HepG2 (cell line): ENCODE measurements at regions not wholly inside any gene's neighbourhood (a gene's known extent, or its start where the extent isn't known, plus 50 kb on each side); places are given as distances from the start of the nearest gene placed in this dataset.

ENCODE experiments used
- ATAC-seq: fragments of 200-7000 bp; cut with Tn5 transposase; 3 replicates; pipeline ENCODE4 v1.9.1; 2020; ENCODE audit warnings: mild to moderate bottlenecking, moderate library complexity
- BruUV-seq: library from RNA; stranded (reverse); fragments of 400-500 nt; replicated peaks from 2 replicates; lab custom pipeline; 2021; lab: Mats Ljungman, UMichigan
- CTCF ChIA-PET: fragments of 300-600 bp; formaldehyde crosslinking; extraction: SDS; loops from one replicate; lab custom pipeline; 2021; ENCODE audit warnings: low total read pairs, inconsistent platforms, low intra/inter-chr PET ratio; lab: Yijun Ruan, JAX
- POLR2A ChIA-PET: fragments of 350-600 bp; sonication (Branson Sonifier 250); formaldehyde crosslinking; loops from one replicate; lab custom pipeline; 2020; ENCODE audit warnings: antibody characterized with exemption, inconsistent platforms; lab: Yijun Ruan, JAX
- DNase-seq: peaks from one replicate; pipeline ENCODE4 v3.0.0-alpha.2; 2015; ENCODE audit warnings: low spot score
- FAIRE-seq: peaks from 3 replicates; lab custom pipeline; 2011; peaks lifted over from hg19 to GRCh38; lab: Jason Lieb, UNC
- H2AFZ ChIP-seq: one replicate; pipeline ENCODE4 v1.6.1; 2011; ENCODE audit warnings: low read length, inconsistent platforms
- H3K27ac ChIP-seq: fragments of 300-600 bp; 3 replicates; pipeline ENCODE4 v1.8.0; 2011; ENCODE audit warnings: mixed run types, mild to moderate bottlenecking, mixed read lengths, low read length, inconsistent platforms; ENCODE audit not compliant: insufficient read depth; ENCODE audit errors: extremely low read length
- H3K27me3 ChIP-seq, 2 experiments: fragments of 200-600 bp in 1 of 2; 2 replicates in 1 of 2; 3 replicates in 1 of 2; pipeline versions ENCODE4 v1.6.0 to v1.8.0; 2011; ENCODE audit warnings: low read length in 2 of 2, mild to moderate bottlenecking in 2 of 2, moderate library complexity in 2 of 2, inconsistent platforms in 1 of 2; ENCODE audit not compliant: insufficient read depth in 2 of 2, control insufficient read depth in 1 of 2
- H3K36me3 ChIP-seq, 2 experiments: fragments of 200-600 bp in 1 of 2; replicated peaks in 1 of 2; 2 replicates in 1 of 2; 3 replicates in 1 of 2; pipeline versions ENCODE4 v1.5.1 to v1.8.0; 2011; ENCODE audit warnings: low read length in 2 of 2, inconsistent platforms in 1 of 2; ENCODE audit not compliant: insufficient read depth in 2 of 2, control insufficient read depth in 1 of 2
- H3K4me1 ChIP-seq: 2 replicates; pipeline ENCODE4 v1.5.1; 2012; ENCODE audit warnings: low read length, inconsistent platforms; ENCODE audit not compliant: insufficient read depth
- H3K4me2 ChIP-seq: 2 replicates; pipeline ENCODE4 v1.6.0; 2011; ENCODE audit warnings: low read depth, low read length, inconsistent platforms
- H3K4me3 ChIP-seq, 3 experiments: fragments of 200-600 bp in 1 of 3; sonication (generic), shearing (Covaris generic) in 1 of 3; replicated peaks in 1 of 3; 2 replicates each; pipeline ENCODE4 v1.5.1; 2011 to 2016; ENCODE audit warnings: low read length in 3 of 3, inconsistent platforms in 2 of 3, low read depth in 2 of 3, mild to moderate bottlenecking in 2 of 3, control low read depth in 1 of 3, mixed read lengths in 1 of 3; ENCODE audit not compliant: insufficient read depth in 1 of 3
- H3K79me2 ChIP-seq: one replicate; pipeline ENCODE4 v1.6.1; 2011; ENCODE audit warnings: low read length, inconsistent platforms; ENCODE audit not compliant: insufficient read depth
- H3K9ac ChIP-seq: 2 replicates; pipeline ENCODE4 v1.6.0; 2011; ENCODE audit warnings: mild to moderate bottlenecking, low read depth, low read length, inconsistent platforms; ENCODE audit not compliant: insufficient read depth
- H3K9me3 ChIP-seq: 2 replicates; pipeline ENCODE4 v1.5.1; 2012; ENCODE audit warnings: mild to moderate bottlenecking, low read length
- H4K20me1 ChIP-seq: 2 replicates; pipeline ENCODE4 v1.6.0; 2011; ENCODE audit warnings: inconsistent platforms, mild to moderate bottlenecking, low read length, moderate library complexity; ENCODE audit not compliant: insufficient read depth
- AGO1 ChIP-seq: fragments of 200-400 bp; formaldehyde crosslinking; IDR thresholded peaks from 2 replicates; pipeline ENCODE4 v1.6.1; 2017; ENCODE audit warnings: mild to moderate bottlenecking, low read depth, low read length, moderate library complexity; ENCODE audit not compliant: poor library complexity, severe bottlenecking
- ATRX ChIP-seq: sonication (generic); formaldehyde crosslinking; IDR thresholded peaks from 2 replicates; pipeline ENCODE4 v1.4.0; 2020; ENCODE audit warnings: missing genetic modification reagents, borderline replicate concordance
- CBX5 ChIP-seq: sonication (generic); formaldehyde crosslinking; IDR thresholded peaks from 2 replicates; pipeline ENCODE4 v1.4.0; 2020; ENCODE audit warnings: missing genetic modification reagents, borderline replicate concordance
- KLF11 ChIP-seq: IDR thresholded peaks from 2 replicates; pipeline ENCODE4 v1.6.1; 2016; ENCODE audit warnings: missing compliant biosample characterization
- NRL ChIP-seq: sonication (generic); formaldehyde crosslinking; IDR thresholded peaks from 2 replicates; pipeline ENCODE4 v1.5.0; 2020; ENCODE audit warnings: missing genetic modification reagents, mild to moderate bottlenecking, moderate library complexity, borderline replicate concordance
- RBM39 ChIP-seq: fragments of 200-400 bp; formaldehyde crosslinking; IDR thresholded peaks from one replicate; pipeline ENCODE4 v1.6.1; 2018; ENCODE audit warnings: antibody characterized with exemption, mild to moderate bottlenecking, low read depth, low read length; ENCODE audit not compliant: poor library complexity, severe bottlenecking
- SCMH1 ChIP-seq: sonication (generic); formaldehyde crosslinking; IDR thresholded peaks from 2 replicates; pipeline ENCODE4 v1.9.0; 2021; ENCODE audit warnings: missing genetic modification reagents, mild to moderate bottlenecking, borderline replicate concordance
- SUZ12 ChIP-seq: fragments of 150-350 bp; IDR thresholded peaks from 2 replicates; pipeline ENCODE4 v1.6.1; 2014; ENCODE audit warnings: low read depth, low read length
- ZNF382 ChIP-seq: sonication (generic); formaldehyde crosslinking; IDR thresholded peaks from 2 replicates; pipeline ENCODE4 v1.5.0; 2020; ENCODE audit warnings: missing genetic modification reagents, mild to moderate bottlenecking, borderline replicate concordance
- ZNF776 ChIP-seq: sonication (generic); formaldehyde crosslinking; IDR thresholded peaks from 2 replicates; pipeline ENCODE4 v1.4.0; 2020; ENCODE audit warnings: mild to moderate bottlenecking, missing genetic modification reagents
- ZNF788 ChIP-seq: sonication (generic); formaldehyde crosslinking; IDR thresholded peaks from 2 replicates; pipeline ENCODE4 v1.5.0; 2020; ENCODE audit warnings: mild to moderate bottlenecking, missing genetic modification reagents, borderline replicate concordance
- WGBS: methylation state at CpG from one replicate; pipeline ENCODE4 v1.1.6; 2017; ENCODE audit warnings: low lambda C conversion rate; 5-methylcytosine and 5-hydroxymethylcytosine counted together
- in situ Hi-C: cut with HindIII; loops from 2 replicates; pipeline ENCODE4 v1.10.0; 2017; ENCODE audit warnings: low pct_unique_long_range_greater_than_20kb; ENCODE audit not compliant: extremely low pct_ligation_motif_present
- intact Hi-C: fragments of 100-400 bp; cut with micrococcal nuclease; formaldehyde crosslinking; loops from one replicate; pipeline ENCODE4 v1.10.0; 2022; ENCODE audit not compliant: unreplicated experiment
- TF ChIP-seq, protein P1 (sequence below): sonication (generic); formaldehyde crosslinking; IDR thresholded peaks from 2 replicates; pipeline ENCODE4 v1.5.0; 2020; ENCODE audit warnings: missing genetic modification reagents, mild to moderate bottlenecking, borderline replicate concordance
- TF ChIP-seq, protein P2 (sequence below): IDR thresholded peaks from 2 replicates; pipeline ENCODE4 v1.6.1; 2016; ENCODE audit warnings: low read depth, borderline replicate concordance
- TF ChIP-seq, protein P3 (sequence below): sonication (generic); formaldehyde crosslinking; IDR thresholded peaks from 2 replicates; pipeline ENCODE4 v1.5.0; 2020; ENCODE audit warnings: mild to moderate bottlenecking, missing genetic modification reagents
- TF ChIP-seq, protein P4 (sequence below): sonication (generic); formaldehyde crosslinking; IDR thresholded peaks from 2 replicates; pipeline ENCODE4 v1.4.0; 2020; ENCODE audit warnings: missing genetic modification reagents, borderline replicate concordance

DNA sequence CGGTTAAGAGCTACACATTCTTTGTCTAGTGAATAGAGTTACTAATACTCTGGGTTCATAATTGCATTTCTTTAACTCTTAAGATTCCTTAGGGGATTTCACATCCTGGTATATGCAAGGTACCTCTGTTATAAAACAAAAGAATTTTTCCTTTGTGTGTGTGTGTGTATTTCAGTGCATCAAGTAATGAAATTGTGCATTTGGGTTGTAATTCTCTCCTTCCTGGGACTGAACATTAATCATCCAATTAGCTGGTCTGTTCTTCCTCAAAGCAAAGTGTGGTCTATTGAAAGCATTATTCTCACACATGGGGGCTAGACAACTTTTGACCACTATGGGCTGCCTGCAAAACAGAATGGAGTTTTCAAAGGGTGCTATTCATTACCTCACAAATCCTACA, 74.0 kb downstream of the ZC3H11B start:
- intact Hi-C loops, result no loop called here
- Histone ChIP-seq H2AFZ (no peak overlapping the region), H3K9ac (no peak overlapping the region), H3K36me3 (no peaks in the 10 kb centered on the region), H3K4me1 (no peaks in the 10 kb centered on the region), H3K4me3 (no peak overlapping the region), H3K4me2 (no peak overlapping the region), H3K79me2 (no peaks in the 10 kb centered on the region), H3K27me3 (no peaks in the 10 kb centered on the region), H4K20me1 (no peaks in the 10 kb centered on the region), H3K9me3 (no peaks in the 10 kb centered on the region), H3K27ac (no peak overlapping the region)
- ChIA-PET CTCF (no interaction called here), POLR2A (no interaction called here)
- FAIRE-seq (no peak), DNase-seq (no peak), ATAC-seq (no peak)
- 45% methylated on average over 1 of the region's 1 CpG for WGBS
- in situ Hi-C loops, result no loop called here
- no TSS peak for BruUV-seq
- no peak for TF ChIP-seq SUZ12
- TF ChIP-seq, protein P1, sequence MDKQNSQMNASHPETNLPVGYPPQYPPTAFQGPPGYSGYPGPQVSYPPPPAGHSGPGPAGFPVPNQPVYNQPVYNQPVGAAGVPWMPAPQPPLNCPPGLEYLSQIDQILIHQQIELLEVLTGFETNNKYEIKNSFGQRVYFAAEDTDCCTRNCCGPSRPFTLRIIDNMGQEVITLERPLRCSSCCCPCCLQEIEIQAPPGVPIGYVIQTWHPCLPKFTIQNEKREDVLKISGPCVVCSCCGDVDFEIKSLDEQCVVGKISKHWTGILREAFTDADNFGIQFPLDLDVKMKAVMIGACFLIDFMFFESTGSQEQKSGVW, result no peak
- TF ChIP-seq, protein P2, sequence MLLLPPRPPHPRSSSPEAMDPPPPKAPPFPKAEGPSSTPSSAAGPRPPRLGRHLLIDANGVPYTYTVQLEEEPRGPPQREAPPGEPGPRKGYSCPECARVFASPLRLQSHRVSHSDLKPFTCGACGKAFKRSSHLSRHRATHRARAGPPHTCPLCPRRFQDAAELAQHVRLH (CRISPR knock-in tag), result no peak
- no peak for TF ChIP-seq ZNF382 (CRISPR knock-in tag)
- TF ChIP-seq, protein P3, sequence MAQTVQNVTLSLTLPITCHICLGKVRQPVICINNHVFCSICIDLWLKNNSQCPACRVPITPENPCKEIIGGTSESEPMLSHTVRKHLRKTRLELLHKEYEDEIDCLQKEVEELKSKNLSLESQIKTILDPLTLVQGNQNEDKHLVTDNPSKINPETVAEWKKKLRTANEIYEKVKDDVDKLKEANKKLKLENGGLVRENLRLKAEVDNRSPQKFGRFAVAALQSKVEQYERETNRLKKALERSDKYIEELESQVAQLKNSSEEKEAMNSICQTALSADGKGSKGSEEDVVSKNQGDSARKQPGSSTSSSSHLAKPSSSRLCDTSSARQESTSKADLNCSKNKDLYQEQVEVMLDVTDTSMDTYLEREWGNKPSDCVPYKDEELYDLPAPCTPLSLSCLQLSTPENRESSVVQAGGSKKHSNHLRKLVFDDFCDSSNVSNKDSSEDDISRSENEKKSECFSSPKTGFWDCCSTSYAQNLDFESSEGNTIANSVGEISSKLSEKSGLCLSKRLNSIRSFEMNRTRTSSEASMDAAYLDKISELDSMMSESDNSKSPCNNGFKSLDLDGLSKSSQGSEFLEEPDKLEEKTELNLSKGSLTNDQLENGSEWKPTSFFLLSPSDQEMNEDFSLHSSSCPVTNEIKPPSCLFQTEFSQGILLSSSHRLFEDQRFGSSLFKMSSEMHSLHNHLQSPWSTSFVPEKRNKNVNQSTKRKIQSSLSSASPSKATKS, result no peak
- TF ChIP-seq, protein P4, sequence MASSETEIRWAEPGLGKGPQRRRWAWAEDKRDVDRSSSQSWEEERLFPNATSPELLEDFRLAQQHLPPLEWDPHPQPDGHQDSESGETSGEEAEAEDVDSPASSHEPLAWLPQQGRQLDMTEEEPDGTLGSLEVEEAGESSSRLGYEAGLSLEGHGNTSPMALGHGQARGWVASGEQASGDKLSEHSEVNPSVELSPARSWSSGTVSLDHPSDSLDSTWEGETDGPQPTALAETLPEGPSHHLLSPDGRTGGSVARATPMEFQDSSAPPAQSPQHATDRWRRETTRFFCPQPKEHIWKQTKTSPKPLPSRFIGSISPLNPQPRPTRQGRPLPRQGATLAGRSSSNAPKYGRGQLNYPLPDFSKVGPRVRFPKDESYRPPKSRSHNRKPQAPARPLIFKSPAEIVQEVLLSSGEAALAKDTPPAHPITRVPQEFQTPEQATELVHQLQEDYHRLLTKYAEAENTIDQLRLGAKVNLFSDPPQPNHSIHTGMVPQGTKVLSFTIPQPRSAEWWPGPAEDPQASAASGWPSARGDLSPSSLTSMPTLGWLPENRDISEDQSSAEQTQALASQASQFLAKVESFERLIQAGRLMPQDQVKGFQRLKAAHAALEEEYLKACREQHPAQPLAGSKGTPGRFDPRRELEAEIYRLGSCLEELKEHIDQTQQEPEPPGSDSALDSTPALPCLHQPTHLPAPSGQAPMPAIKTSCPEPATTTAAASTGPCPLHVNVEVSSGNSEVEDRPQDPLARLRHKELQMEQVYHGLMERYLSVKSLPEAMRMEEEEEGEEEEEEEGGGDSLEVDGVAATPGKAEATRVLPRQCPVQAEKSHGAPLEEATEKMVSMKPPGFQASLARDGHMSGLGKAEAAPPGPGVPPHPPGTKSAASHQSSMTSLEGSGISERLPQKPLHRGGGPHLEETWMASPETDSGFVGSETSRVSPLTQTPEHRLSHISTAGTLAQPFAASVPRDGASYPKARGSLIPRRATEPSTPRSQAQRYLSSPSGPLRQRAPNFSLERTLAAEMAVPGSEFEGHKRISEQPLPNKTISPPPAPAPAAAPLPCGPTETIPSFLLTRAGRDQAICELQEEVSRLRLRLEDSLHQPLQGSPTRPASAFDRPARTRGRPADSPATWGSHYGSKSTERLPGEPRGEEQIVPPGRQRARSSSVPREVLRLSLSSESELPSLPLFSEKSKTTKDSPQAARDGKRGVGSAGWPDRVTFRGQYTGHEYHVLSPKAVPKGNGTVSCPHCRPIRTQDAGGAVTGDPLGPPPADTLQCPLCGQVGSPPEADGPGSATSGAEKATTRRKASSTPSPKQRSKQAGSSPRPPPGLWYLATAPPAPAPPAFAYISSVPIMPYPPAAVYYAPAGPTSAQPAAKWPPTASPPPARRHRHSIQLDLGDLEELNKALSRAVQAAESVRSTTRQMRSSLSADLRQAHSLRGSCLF, result no peak
- TF ChIP-seq CBX5 (CRISPR knock-in tag), result no peak
- no peak for TF ChIP-seq SCMH1 (CRISPR knock-in tag)
- TF ChIP-seq RBM39, result no peak
- no peak for TF ChIP-seq ZNF776 (CRISPR knock-in tag)
- TF ChIP-seq ATRX (CRISPR knock-in tag), result no peak
- TF ChIP-seq NRL (CRISPR knock-in tag), result no peak
- no peak for TF ChIP-seq AGO1
- TF ChIP-seq KLF11, result no peak
- no peak for TF ChIP-seq ZNF788 (CRISPR knock-in tag)
